ENCODE measurements at regions not wholly inside any gene's neighbourhood (a gene's known extent, or its start where the extent isn't known, plus 50 kb on each side); places are given as distances from the start of the nearest gene placed in this dataset.

DNA sequence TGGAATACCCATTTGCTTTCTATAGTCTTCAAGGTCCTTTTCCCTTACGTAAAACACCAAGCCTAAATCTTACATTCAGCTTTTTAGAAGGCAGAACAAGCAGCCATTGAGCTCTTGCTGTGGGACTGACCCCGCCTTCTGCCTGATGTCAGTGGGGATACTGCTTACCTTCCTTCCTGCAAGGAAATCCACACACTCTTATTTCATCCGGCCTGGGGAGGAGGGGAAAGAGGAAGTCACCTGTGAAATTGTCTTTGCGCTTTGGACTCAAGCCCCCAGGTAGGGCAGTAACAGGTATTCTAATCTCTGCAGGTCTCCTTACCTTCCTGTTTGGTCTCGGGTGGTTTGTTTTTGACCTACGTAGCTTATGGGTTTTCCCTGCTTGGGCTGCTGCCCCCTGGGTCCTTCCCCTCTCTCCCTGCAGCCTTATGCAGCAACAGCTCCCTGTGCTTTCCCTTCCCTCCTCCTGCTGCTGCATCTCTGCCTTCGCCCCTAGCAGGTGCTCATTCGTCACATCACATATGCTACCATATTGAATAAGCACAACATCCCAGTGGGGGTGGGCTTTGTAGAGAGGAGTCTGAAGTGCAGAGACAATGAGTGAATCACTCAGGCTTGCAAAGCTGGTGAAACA lies 402.5 kb upstream of the TRIB2 start (continued):
- TF ChIP-seq, protein P1, sequence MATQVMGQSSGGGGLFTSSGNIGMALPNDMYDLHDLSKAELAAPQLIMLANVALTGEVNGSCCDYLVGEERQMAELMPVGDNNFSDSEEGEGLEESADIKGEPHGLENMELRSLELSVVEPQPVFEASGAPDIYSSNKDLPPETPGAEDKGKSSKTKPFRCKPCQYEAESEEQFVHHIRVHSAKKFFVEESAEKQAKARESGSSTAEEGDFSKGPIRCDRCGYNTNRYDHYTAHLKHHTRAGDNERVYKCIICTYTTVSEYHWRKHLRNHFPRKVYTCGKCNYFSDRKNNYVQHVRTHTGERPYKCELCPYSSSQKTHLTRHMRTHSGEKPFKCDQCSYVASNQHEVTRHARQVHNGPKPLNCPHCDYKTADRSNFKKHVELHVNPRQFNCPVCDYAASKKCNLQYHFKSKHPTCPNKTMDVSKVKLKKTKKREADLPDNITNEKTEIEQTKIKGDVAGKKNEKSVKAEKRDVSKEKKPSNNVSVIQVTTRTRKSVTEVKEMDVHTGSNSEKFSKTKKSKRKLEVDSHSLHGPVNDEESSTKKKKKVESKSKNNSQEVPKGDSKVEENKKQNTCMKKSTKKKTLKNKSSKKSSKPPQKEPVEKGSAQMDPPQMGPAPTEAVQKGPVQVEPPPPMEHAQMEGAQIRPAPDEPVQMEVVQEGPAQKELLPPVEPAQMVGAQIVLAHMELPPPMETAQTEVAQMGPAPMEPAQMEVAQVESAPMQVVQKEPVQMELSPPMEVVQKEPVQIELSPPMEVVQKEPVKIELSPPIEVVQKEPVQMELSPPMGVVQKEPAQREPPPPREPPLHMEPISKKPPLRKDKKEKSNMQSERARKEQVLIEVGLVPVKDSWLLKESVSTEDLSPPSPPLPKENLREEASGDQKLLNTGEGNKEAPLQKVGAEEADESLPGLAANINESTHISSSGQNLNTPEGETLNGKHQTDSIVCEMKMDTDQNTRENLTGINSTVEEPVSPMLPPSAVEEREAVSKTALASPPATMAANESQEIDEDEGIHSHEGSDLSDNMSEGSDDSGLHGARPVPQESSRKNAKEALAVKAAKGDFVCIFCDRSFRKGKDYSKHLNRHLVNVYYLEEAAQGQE (IDR thresholded peaks at IDR 0.05): no peak
- TF ChIP-seq HOXB13 (CRISPR knock-in tag; IDR thresholded peaks at IDR 0.05; ENCODE audit: low read depth): no peak
- no peak for TF ChIP-seq CBX8 (IDR thresholded peaks at IDR 0.05)
- TF ChIP-seq MAZ (IDR thresholded peaks at IDR 0.05; ENCODE audit: borderline replicate concordance, low read depth, low read length): no peak
- TF ChIP-seq CBX2 (IDR thresholded peaks at IDR 0.05; ENCODE audit: borderline replicate concordance, low read depth): no peak

DNA sequence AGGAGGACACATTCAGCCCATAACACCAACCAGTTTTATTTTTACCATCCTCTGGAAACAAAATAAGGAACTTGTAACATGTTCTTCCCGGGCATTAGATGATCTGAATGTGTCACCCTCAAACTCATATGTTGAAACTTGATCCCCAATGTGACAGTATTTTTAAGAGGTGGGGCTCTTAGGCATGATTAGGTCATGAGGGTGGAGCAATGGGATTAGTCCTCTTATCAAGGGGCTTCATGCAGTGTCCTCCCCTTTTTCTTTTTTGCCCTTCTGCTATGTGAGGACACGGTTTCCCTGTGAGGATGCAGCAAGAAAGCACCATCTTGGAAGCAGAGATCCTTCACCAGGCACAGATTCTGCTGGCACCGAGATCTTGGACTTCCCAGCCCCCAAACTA lies 401.5 kb upstream of the TRIB2 start:
- Histone ChIP-seq H3K4me1 (peaks cover 4% of the 10 kb centered on the region; the same call in 1 of the 3 replicates), H3K4me2 (no peak overlapping the region), H3K9me3 (no peaks in the 10 kb centered on the region), H3K27ac (no peak overlapping the region), H3K4me3 (no peak overlapping the region)
- POLR2A ChIA-PET: no interaction called here
- CTCF ChIA-PET: no interaction called here
- no peak for ATAC-seq
- no peak for DNase-seq (ENCODE audit: low read depth in 1 of 2, low spot score in 1 of 2)
- no peak for TF ChIP-seq ZNF302 (CRISPR knock-in tag; IDR thresholded peaks at IDR 0.05)
- no peak for TF ChIP-seq EP300 (IDR thresholded peaks at IDR 0.05)
- TF ChIP-seq RCOR1 (IDR thresholded peaks at IDR 0.05; ENCODE audit: low read depth, low read length): no peak
- TF ChIP-seq RARB (CRISPR knock-in tag; IDR thresholded peaks at IDR 0.05): no peak
- TF ChIP-seq JUN (IDR thresholded peaks at IDR 0.05): no peak
- TF ChIP-seq HOXA7 (CRISPR knock-in tag; IDR thresholded peaks at IDR 0.05): no peak
- no peak for TF ChIP-seq SMC3 (IDR thresholded peaks at IDR 0.05)
- no peak for TF ChIP-seq HDAC2 (IDR thresholded peaks at IDR 0.05)
- TF ChIP-seq KDM5A (IDR thresholded peaks at IDR 0.05): no peak
- TF ChIP-seq POLR2A (IDR thresholded peaks at IDR 0.05; ENCODE audit: low read length): no peak
- FAIRE-seq: no peak
- 1% methylated on average over 3 of the region's 3 CpGs for WGBS (ENCODE audit: missing lambda C conversion rate)

DNA sequence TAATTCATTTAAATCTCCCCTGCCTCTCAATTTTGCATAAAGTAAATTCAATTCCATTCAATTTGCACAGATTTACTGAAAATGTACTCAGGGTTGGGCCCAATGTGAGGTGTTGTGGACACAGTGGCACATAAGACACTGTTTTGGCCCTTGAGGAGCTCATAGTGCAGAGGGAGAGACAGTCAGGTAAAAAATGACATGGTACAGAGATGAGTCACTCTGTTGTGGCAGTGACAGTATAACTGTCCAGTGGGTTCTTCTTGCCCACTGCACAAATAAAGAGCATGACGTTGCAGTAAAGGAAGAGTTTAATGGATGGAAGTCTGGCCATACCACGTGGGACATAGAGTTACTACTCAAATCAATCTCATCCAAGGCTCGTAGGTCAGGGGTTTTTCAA lies 400.3 kb upstream of the TRIB2 start:
- ChIA-PET POLR2A (no interaction called here), CTCF (no interaction called here)
- no peak overlapping the region for H3K4me3 ChIP-seq
- H3K27ac ChIP-seq: no peak overlapping the region
- H3K9me3 ChIP-seq: no peaks in the 10 kb centered on the region
- TF ChIP-seq BHLHE40 (IDR thresholded peaks at IDR 0.05; ENCODE audit: low read depth, low read length): no peak
- TF ChIP-seq CBX8 (IDR thresholded peaks at IDR 0.05): no peak
- TF ChIP-seq KDM5A (IDR thresholded peaks at IDR 0.05): no peak
- TF ChIP-seq MYC (IDR thresholded peaks at IDR 0.05; ENCODE audit: borderline replicate concordance, low read length): no peak
- TF ChIP-seq HDAC2 (IDR thresholded peaks at IDR 0.05): no peak
- peaks cover 4% of the 10 kb centered on the region; the same call in 1 of the 3 replicates for H3K4me1 ChIP-seq
- DNase-seq (ENCODE audit: low read depth in 1 of 2, low spot score in 1 of 2): no peak
- FAIRE-seq: no peak
- ATAC-seq: no peak
- no peak overlapping the region for H3K4me2 ChIP-seq
- WGBS (ENCODE audit: missing lambda C conversion rate): 4% methylated on average over 3 of the region's 3 CpGs

DNA sequence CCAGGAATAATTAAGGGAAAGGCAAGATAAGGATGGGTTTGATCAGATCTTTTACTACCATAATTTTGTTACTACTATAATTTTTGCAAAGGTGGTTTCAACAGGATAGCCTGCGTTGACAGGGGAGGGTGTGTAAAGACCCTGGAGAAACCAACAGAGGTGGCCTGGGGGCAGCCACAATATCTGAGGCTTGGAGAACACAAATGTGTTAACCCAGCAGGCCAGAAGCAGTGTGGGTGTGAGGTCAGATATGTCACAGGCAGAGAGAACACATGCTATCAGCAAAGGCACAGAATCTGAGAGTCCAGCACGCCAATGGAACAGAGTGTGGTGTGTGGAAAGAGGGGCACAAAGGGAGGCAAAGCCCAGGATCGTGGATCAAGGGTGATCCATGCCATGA lies 399.4 kb upstream of the TRIB2 start:
- WGBS (ENCODE audit: missing lambda C conversion rate): 5% methylated on average over 3 of the region's 3 CpGs
- no peak overlapping the region for H3K4me3 ChIP-seq
- POLR2A ChIA-PET: no interaction called here
- no peak overlapping the region for H3K27ac ChIP-seq
- FAIRE-seq (no peak), ATAC-seq (no peak), DNase-seq (ENCODE audit: low read depth in 1 of 2, low spot score in 1 of 2) (no peak)
- H3K9me3 ChIP-seq: no peaks in the 10 kb centered on the region
- CTCF ChIA-PET: no interaction called here
- peaks cover 4% of the 10 kb centered on the region; the same call in 1 of the 3 replicates for H3K4me1 ChIP-seq
- no peak for TF ChIP-seq HOXB13 (CRISPR knock-in tag; IDR thresholded peaks at IDR 0.05; ENCODE audit: low read depth)
- no peak for TF ChIP-seq BHLHE40 (IDR thresholded peaks at IDR 0.05; ENCODE audit: low read depth, low read length)
- no peak for TF ChIP-seq HEYL (CRISPR knock-in tag; IDR thresholded peaks at IDR 0.05)
- TF ChIP-seq CBX2 (IDR thresholded peaks at IDR 0.05; ENCODE audit: borderline replicate concordance, low read depth): no peak
- no peak for TF ChIP-seq MAFK (IDR thresholded peaks at IDR 0.05; ENCODE audit: partially characterized antibody)
- TF ChIP-seq KDM1A (IDR thresholded peaks at IDR 0.05; ENCODE audit: low read depth): no peak
- TF ChIP-seq GATA3 (IDR thresholded peaks at IDR 0.05; ENCODE audit: borderline replicate concordance): no peak
- TF ChIP-seq, protein P2, sequence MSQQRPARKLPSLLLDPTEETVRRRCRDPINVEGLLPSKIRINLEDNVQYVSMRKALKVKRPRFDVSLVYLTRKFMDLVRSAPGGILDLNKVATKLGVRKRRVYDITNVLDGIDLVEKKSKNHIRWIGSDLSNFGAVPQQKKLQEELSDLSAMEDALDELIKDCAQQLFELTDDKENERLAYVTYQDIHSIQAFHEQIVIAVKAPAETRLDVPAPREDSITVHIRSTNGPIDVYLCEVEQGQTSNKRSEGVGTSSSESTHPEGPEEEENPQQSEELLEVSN (IDR thresholded peaks at IDR 0.05; ENCODE audit: borderline replicate concordance, low read depth): no peak
- H3K4me2 ChIP-seq: no peak overlapping the region

Data from A549 (cell line).